ENCODE measurements at regions not wholly inside any gene's neighbourhood (a gene's known extent, or its start where the extent isn't known, plus 50 kb on each side); places are given as distances from the start of the nearest gene placed in this dataset.
"Not testable (repeated sequence)": the region's sequence is repeated elsewhere in the genome, so short reads cannot be mapped to it uniquely, and the experiment has no call there.

GRCh38 chr21:16117851-16118590, 388.2 kb downstream of the USP25 start:
- Histone ChIP-seq H3K9me3 (no peaks in the 10 kb centered on the region), H3K27ac (peak overlapping the region; percentile 19 to 52 (median 28)), H3K36me3 (no peaks in the 10 kb centered on the region), H3K27me3 (no peaks in the 10 kb centered on the region), H3K4me3 (peak overlapping the region in 1 of 4 donors; percentile 42), H3K4me1 (no peaks in the 10 kb centered on the region)
- ATAC-seq (no peak), DNase-seq (no peak)
- in situ Hi-C loops (cut with MboI; ENCODE audit: low sequenced_read_pairs in 4 of 4): no loop called here
- intact Hi-C loops (cut with DNase I; ENCODE audit: low total_unique reads): no loop called here
- TF ChIP-seq POLR2A (IDR thresholded peaks at IDR 0.05): no peak
- TF ChIP-seq, protein P1, sequence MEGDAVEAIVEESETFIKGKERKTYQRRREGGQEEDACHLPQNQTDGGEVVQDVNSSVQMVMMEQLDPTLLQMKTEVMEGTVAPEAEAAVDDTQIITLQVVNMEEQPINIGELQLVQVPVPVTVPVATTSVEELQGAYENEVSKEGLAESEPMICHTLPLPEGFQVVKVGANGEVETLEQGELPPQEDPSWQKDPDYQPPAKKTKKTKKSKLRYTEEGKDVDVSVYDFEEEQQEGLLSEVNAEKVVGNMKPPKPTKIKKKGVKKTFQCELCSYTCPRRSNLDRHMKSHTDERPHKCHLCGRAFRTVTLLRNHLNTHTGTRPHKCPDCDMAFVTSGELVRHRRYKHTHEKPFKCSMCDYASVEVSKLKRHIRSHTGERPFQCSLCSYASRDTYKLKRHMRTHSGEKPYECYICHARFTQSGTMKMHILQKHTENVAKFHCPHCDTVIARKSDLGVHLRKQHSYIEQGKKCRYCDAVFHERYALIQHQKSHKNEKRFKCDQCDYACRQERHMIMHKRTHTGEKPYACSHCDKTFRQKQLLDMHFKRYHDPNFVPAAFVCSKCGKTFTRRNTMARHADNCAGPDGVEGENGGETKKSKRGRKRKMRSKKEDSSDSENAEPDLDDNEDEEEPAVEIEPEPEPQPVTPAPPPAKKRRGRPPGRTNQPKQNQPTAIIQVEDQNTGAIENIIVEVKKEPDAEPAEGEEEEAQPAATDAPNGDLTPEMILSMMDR (IDR thresholded peaks at IDR 0.05 in 4 of 5, conservative IDR thresholded peaks at IDR 0.05 in 1 of 5): no peak

GRCh38 chr21:16124378-16125138, 394.8 kb downstream of the USP25 start:
- Histone ChIP-seq H3K36me3 (no peaks in the 10 kb centered on the region), H3K4me1 (no peaks in the 10 kb centered on the region), H3K27me3 (no peaks in the 10 kb centered on the region), H3K9me3 (no peaks in the 10 kb centered on the region), H3K27ac (peak overlapping the region in 1 of 4 donors; percentile 10), H3K4me3 (no peak overlapping the region)
- no peak for ATAC-seq
- intact Hi-C loops (cut with DNase I; ENCODE audit: low total_unique reads): no loop called here
- no peak for DNase-seq
- in situ Hi-C loops (cut with MboI; ENCODE audit: low sequenced_read_pairs in 4 of 4): no loop called here
- TF ChIP-seq, protein P1 (IDR thresholded peaks at IDR 0.05 in 4 of 5, conservative IDR thresholded peaks at IDR 0.05 in 1 of 5): no peak

GRCh38 chr21:16125274-16125673, 395.5 kb downstream of the USP25 start:
- H3K27ac ChIP-seq: no peak overlapping the region
- no peak for ATAC-seq
- H3K27me3 ChIP-seq: no peaks in the 10 kb centered on the region
- H3K4me3 ChIP-seq: no peak overlapping the region
- intact Hi-C loops (cut with DNase I; ENCODE audit: low total_unique reads): no loop called here
- no peaks in the 10 kb centered on the region for H3K9me3 ChIP-seq
- H3K4me1 ChIP-seq: no peaks in the 10 kb centered on the region
- in situ Hi-C loops (cut with MboI; ENCODE audit: low sequenced_read_pairs in 4 of 4): no loop called here
- no peak for DNase-seq
- no peak for TF ChIP-seq POLR2A (IDR thresholded peaks at IDR 0.05)
- TF ChIP-seq, protein P1 (IDR thresholded peaks at IDR 0.05 in 4 of 5, conservative IDR thresholded peaks at IDR 0.05 in 1 of 5): no peak
- no peaks in the 10 kb centered on the region for H3K36me3 ChIP-seq

GRCh38 chr21:16132453-16132852, 402.7 kb downstream of the USP25 start:
- DNase-seq; H3K36me3 ChIP-seq; H3K4me3 ChIP-seq; in situ Hi-C loops (cut with MboI; ENCODE audit: low sequenced_read_pairs in 4 of 4); H3K27ac ChIP-seq; H3K27me3 ChIP-seq; ATAC-seq; H3K4me1 ChIP-seq; intact Hi-C loops (cut with DNase I; ENCODE audit: low total_unique reads); H3K9me3 ChIP-seq: not testable (repeated sequence)

DNA sequence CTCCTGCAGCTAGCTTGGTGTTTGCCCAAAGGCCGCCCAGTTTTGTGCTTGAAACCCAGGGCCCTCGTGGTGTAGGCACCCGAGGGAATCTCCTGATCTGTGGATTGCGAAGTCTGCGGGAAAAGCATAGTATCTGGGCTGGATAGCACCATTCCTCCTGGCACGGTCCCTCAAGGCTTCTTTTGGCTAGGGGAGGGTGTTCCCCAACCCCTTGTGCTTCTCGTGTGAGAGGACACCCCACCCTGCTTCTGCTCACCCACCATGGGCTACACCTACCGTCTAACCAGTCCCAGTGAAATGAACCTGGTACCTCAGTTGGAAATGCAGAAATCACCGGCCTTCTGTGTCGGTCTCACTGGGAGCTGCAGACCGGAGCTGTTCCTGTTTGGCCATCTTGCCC, 403.5 kb downstream of the USP25 start:
- Histone ChIP-seq H3K4me1 (no peaks in the 10 kb centered on the region), H3K27ac (no peak overlapping the region), H3K9me3 (no peaks in the 10 kb centered on the region), H3K36me3 (no peaks in the 10 kb centered on the region), H3K4me3 (no peak overlapping the region), H3K27me3 (no peaks in the 10 kb centered on the region)
- ATAC-seq: no peak
- no peak for DNase-seq
- TF ChIP-seq, protein P1 (IDR thresholded peaks at IDR 0.05 in 4 of 5, conservative IDR thresholded peaks at IDR 0.05 in 1 of 5): no peak
- TF ChIP-seq POLR2A (IDR thresholded peaks at IDR 0.05): no peak
- intact Hi-C loops (cut with DNase I; ENCODE audit: low total_unique reads): no loop called here
- in situ Hi-C loops (cut with MboI; ENCODE audit: low sequenced_read_pairs in 4 of 4): no loop called here

Measured in gastrocnemius medialis (tissue), 4 donors.